HCT116 (cell line): ENCODE measurements at regions not wholly inside any gene's neighbourhood (a gene's known extent, or its start where the extent isn't known, plus 50 kb on each side); places are given as distances from the start of the nearest gene placed in this dataset.

Source experiments
- ATAC-seq: fragments of 200-7000 bp; cut with Tn5 transposase; 2 replicates; pipeline ENCODE4 v1.9.1; 2020; ENCODE audit warnings: mild to moderate bottlenecking, moderate library complexity
- BruUV-seq: library from RNA; stranded (reverse); fragments of 400-500 nt; replicated peaks from 2 replicates; lab custom pipeline; 2021; lab: Mats Ljungman, UMichigan
- CTCF ChIA-PET: fragments of 300-600 bp; sonication (Branson Sonifier 250); formaldehyde crosslinking; loops from one replicate; lab custom pipeline; 2021; ENCODE audit warnings: antibody characterized with exemption; lab: Charles Lee
- POLR2A ChIA-PET: fragments of 300-600, 350-600 bp; sonication (Branson Sonifier 250); formaldehyde crosslinking; loops from one replicate; lab custom pipeline; 2021; ENCODE audit warnings: antibody characterized with exemption; lab: Charles Lee
- RAD21 ChIA-PET, 2 experiments: fragments of 300-600 bp; sonication (Branson Sonifier 250); formaldehyde crosslinking; loops; one replicate each; lab custom pipeline; 2023; ENCODE audit warnings: low total read pairs in 2 of 2; ENCODE audit not compliant: uncharacterized antibody in 2 of 2, unreplicated experiment in 2 of 2, low non-redundant PET in 1 of 2; lab: Charles Lee
- DNase-seq: peaks from one replicate; pipeline ENCODE4 v3.0.0-alpha.2; 2010; ENCODE audit warnings: low read depth, low spot score
- H2AFZ ChIP-seq: fragments of 200-600 bp; shearing (Covaris generic), sonication (generic); 2 replicates; pipeline ENCODE4 v1.6.1; 2017; ENCODE audit warnings: low read depth, mixed run types, mixed read lengths, antibody characterized with exemption, low read length; ENCODE audit not compliant: poor library complexity, severe bottlenecking
- H3K27ac ChIP-seq: 2 replicates; pipeline ENCODE4 v1.5.1; 2012; ENCODE audit warnings: low read depth, low read length
- H3K27me3 ChIP-seq: fragments of 200-600 bp; sonication (generic); 2 replicates; pipeline ENCODE4 v1.6.1; 2016; ENCODE audit warnings: mixed run types, low read length, mixed read lengths; ENCODE audit not compliant: insufficient read depth
- H3K36me3 ChIP-seq, 2 experiments: fragments of 200-500 bp in 1 of 2; fragments of 200-600 bp in 1 of 2; sonication (Bioruptor generic) in 1 of 2; sonication (generic) in 1 of 2; 2 replicates each; pipeline versions ENCODE4 v1.5.1 to v1.6.1; 2014 to 2016; ENCODE audit warnings: low read length in 2 of 2, inconsistent platforms in 1 of 2, mixed read lengths in 1 of 2, mixed run types in 1 of 2; ENCODE audit not compliant: insufficient read depth in 2 of 2, control insufficient read depth in 1 of 2
- H3K4me1 ChIP-seq, 2 experiments: fragments of 200-600 bp in 1 of 2; sonication (generic) in 1 of 2; 2 replicates each; pipeline versions ENCODE4 v1.5.1 to v1.6.1; 2012 to 2017; ENCODE audit warnings: low read length in 2 of 2, inconsistent platforms in 1 of 2, mild to moderate bottlenecking in 1 of 2, mixed read lengths in 1 of 2, mixed run types in 1 of 2, moderate library complexity in 1 of 2; ENCODE audit not compliant: insufficient read depth in 2 of 2, control insufficient read depth in 1 of 2
- H3K4me2 ChIP-seq: fragments of 200-600 bp; sonication (generic); 2 replicates; pipeline ENCODE4 v1.6.1; 2017; ENCODE audit warnings: mixed run types, low read length, mixed read lengths
- H3K4me3 ChIP-seq, 2 experiments: fragments of 200-600 bp in 1 of 2; sonication (generic) in 1 of 2; replicated peaks in 1 of 2; 2 replicates each; pipeline ENCODE4 v1.5.1; 2011 to 2016; ENCODE audit warnings: low read length in 2 of 2, control low read depth in 1 of 2, low read depth in 1 of 2, mild to moderate bottlenecking in 1 of 2, mixed read lengths in 1 of 2, mixed run types in 1 of 2
- H3K79me2 ChIP-seq: fragments of 200-600 bp; sonication (generic); 2 replicates; pipeline ENCODE4 v1.6.1; 2017; ENCODE audit warnings: mild to moderate bottlenecking, mixed run types, low read length, moderate library complexity, mixed read lengths; ENCODE audit not compliant: insufficient read depth
- H3K9ac ChIP-seq: fragments of 200-600 bp; sonication (generic); 2 replicates; pipeline ENCODE4 v1.6.1; 2016; ENCODE audit warnings: low read length, mixed read lengths
- H3K9me2 ChIP-seq: fragments of 200-600 bp; sonication (generic), shearing (Covaris generic); 2 replicates; pipeline ENCODE4 v1.6.1; 2017; ENCODE audit warnings: mixed run types, mild to moderate bottlenecking, moderate library complexity; ENCODE audit not compliant: insufficient read depth
- H3K9me3 ChIP-seq, 2 experiments: fragments of 200-500 bp in 1 of 2; fragments of 200-600 bp in 1 of 2; sonication (Bioruptor generic) in 1 of 2; sonication (generic) in 1 of 2; 2 replicates each; pipeline ENCODE4 v1.6.1; 2014 to 2017; ENCODE audit warnings: low read length in 2 of 2, mixed read lengths in 2 of 2, inconsistent platforms in 1 of 2, low read depth in 1 of 2, mild to moderate bottlenecking in 1 of 2, mixed run types in 1 of 2, moderate library complexity in 1 of 2; ENCODE audit not compliant: control insufficient read depth in 1 of 2, insufficient read depth in 1 of 2
- H4K20me1 ChIP-seq: fragments of 200-600 bp; sonication (generic), shearing (Covaris generic); 2 replicates; pipeline ENCODE4 v1.6.1; 2017; ENCODE audit warnings: mixed run types, mild to moderate bottlenecking, moderate library complexity; ENCODE audit not compliant: insufficient read depth
- CEBPB ChIP-seq: IDR thresholded peaks from 2 replicates; pipeline ENCODE4 v1.6.1; 2012; ENCODE audit warnings: low read depth
- CTCF ChIP-seq, 3 experiments: fragments of 200-600 bp in 1 of 3; sonication (generic) in 1 of 3; IDR thresholded peaks in 2 of 3; conservative IDR thresholded peaks in 1 of 3; 2 replicates each; pipeline ENCODE4 v1.5.1; 2012 to 2017; ENCODE audit warnings: low read depth in 2 of 3, low read length in 2 of 3, antibody characterized with exemption in 1 of 3, borderline replicate concordance in 1 of 3, control low read depth in 1 of 3, mild to moderate bottlenecking in 1 of 3, mixed read lengths in 1 of 3, mixed run types in 1 of 3, moderate library complexity in 1 of 3; ENCODE audit not compliant: insufficient read depth in 1 of 3
- ELF1 ChIP-seq: IDR thresholded peaks from 2 replicates; pipeline ENCODE4 v1.6.1; 2012; ENCODE audit warnings: low read depth, borderline replicate concordance
- MAX ChIP-seq: IDR thresholded peaks from 2 replicates; pipeline ENCODE4 v1.6.1; 2012
- POLR2AphosphoS5 ChIP-seq: IDR thresholded peaks from 2 replicates; pipeline ENCODE4 v1.6.1; 2011; ENCODE audit warnings: mild to moderate bottlenecking, low read depth, low read length, moderate library complexity
- RAD21 ChIP-seq: IDR thresholded peaks from 2 replicates; pipeline ENCODE4 v1.6.1; 2012; ENCODE audit warnings: low read depth, mild to moderate bottlenecking
- ZBTB33 ChIP-seq: IDR thresholded peaks from 2 replicates; pipeline ENCODE4 v1.6.1; 2011; ENCODE audit warnings: mild to moderate bottlenecking, low read length, moderate library complexity; ENCODE audit not compliant: insufficient replicate concordance; ENCODE audit errors: extremely low read depth
- ZNF274 ChIP-seq: fragments of 200-500 bp; sonication (Bioruptor generic); IDR thresholded peaks from 2 replicates; pipeline ENCODE4 v1.6.1; 2014; ENCODE audit warnings: mild to moderate bottlenecking, low read depth, low read length, inconsistent platforms
- intact Hi-C: fragments of 100-400 bp; cut with micrococcal nuclease; formaldehyde crosslinking; loops from 2 replicates; pipeline ENCODE4 v1.10.0; 2022

GRCh38 chr20:53676519-53676822 is 82.8 kb upstream of the ZNF217 start:
- BruUV-seq = no TSS peak
- Histone ChIP-seq H3K9me3 (no peaks in the 10 kb centered on the region), H3K9ac (no peak overlapping the region), H2AFZ (no peak overlapping the region), H3K4me1 (peaks cover 6 to 13% of the 10 kb centered on the region in 2 experiments; a peak in 3 of 4 replicates), H3K27ac (no peak overlapping the region), H3K79me2 (no peaks in the 10 kb centered on the region), H3K36me3 (no peaks in the 10 kb centered on the region), H4K20me1 (no peaks in the 10 kb centered on the region), H3K4me3 (no peak overlapping the region), H3K9me2 (no peaks in the 10 kb centered on the region), H3K4me2 (no peak overlapping the region), H3K27me3 (no peaks in the 10 kb centered on the region)
- ChIA-PET RAD21 (no interaction called here), CTCF (no interaction called here), POLR2A (interaction anchor here (0.9 kb wide), 1 partner anchor 54 kb away, joined by 3 read pairs; no protein-coding TSS in a partner anchor)
- TF ChIP-seq RAD21 = no peak
- no peak for TF ChIP-seq ZNF274
- TF ChIP-seq ZBTB33 = no peak
- DNase-seq (no peak), ATAC-seq (no peak)
- intact Hi-C loops = no loop called here

GRCh38 chr20:53672484-53673129 is 79.0 kb upstream of the ZNF217 start:
- ChIA-PET RAD21 (no interaction called here), POLR2A (no interaction called here), CTCF (no interaction called here)
- no peak overlapping the region for H3K4me2 ChIP-seq
- H3K9ac ChIP-seq = no peak overlapping the region
- H2AFZ ChIP-seq = peak overlapping the region; percentile 16
- intact Hi-C loops = no loop called here
- H3K9me3 ChIP-seq = no peaks in the 10 kb centered on the region
- BruUV-seq = no TSS peak
- H3K79me2 ChIP-seq = no peaks in the 10 kb centered on the region
- DNase-seq (no peak), ATAC-seq (no peak)
- no peaks in the 10 kb centered on the region for H4K20me1 ChIP-seq
- no peaks in the 10 kb centered on the region for H3K36me3 ChIP-seq
- no peak overlapping the region for H3K27ac ChIP-seq
- no peaks in the 10 kb centered on the region for H3K27me3 ChIP-seq
- H3K4me3 ChIP-seq = no peak overlapping the region
- peaks cover 2 to 7% of the 10 kb centered on the region in 2 experiments; a peak in 2 of 4 replicates for H3K4me1 ChIP-seq
- no peaks in the 10 kb centered on the region for H3K9me2 ChIP-seq
- no peak for TF ChIP-seq CTCF (IDR thresholded peaks at IDR 0.05 in 2 of 3, conservative IDR thresholded peaks at IDR 0.05 in 1 of 3; ENCODE audit: borderline replicate concordance in 1 of 3, insufficient read depth in 1 of 3, low read depth in 2 of 3, low read length in 2 of 3)
- no peak for TF ChIP-seq ZBTB33
- no peak for TF ChIP-seq MAX
- TF ChIP-seq POLR2AphosphoS5 = no peak
- no peak for TF ChIP-seq CEBPB
- TF ChIP-seq RAD21 = no peak
- no peak for TF ChIP-seq ELF1
